ENCODE measurements at regions not wholly inside any gene's neighbourhood (a gene's known extent, or its start where the extent isn't known, plus 50 kb on each side); places are given as distances from the start of the nearest gene placed in this dataset.
A peak's percentile ranks its signal among the peaks of the same experiment; 100 is the strongest.

DNA sequence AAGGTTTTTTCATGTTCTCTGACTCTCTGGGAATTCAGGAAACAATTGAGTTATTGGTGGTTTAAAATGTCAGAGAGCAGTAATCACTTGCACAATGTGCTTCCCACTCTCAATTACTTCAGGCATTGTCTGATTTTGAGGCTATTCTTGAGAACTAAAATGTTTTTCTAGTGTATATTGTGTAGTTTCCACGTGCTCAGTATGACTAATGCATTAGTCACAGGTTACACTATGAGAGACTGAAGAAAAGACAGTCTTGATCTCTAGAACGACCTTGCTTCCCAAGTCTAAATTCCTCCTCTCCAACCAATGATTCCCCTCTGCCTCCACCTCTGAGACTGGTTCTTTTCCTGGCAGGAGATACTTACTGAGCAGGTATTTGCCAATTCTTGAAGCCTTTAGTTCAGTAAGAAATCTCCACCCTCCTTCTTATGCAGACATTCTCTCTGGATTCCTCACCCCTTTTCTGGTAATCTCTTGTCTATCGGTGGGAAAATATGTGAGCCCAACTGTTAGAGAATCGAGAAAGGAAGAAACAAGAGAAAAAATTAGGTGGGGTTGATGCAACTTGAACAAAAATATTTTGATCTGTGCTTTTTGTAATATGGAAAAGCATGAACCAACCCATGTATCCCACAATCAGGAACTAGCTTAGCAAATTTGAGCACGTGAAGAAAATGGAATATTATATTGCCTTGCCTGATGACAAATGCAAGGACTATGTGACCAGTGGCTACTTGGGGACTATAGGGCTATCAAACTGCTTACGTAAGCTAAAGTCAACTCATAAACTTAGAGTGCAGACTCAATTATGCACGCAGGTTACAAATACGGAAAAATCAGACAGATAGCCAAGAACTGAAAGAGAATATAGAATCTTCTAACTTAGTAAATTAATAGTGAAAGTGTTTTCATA is 61.1 kb upstream of the SLC22A16 start (continued):
- TF ChIP-seq EP400 (IDR thresholded peaks at IDR 0.05) = no peak
- no peak for TF ChIP-seq SIN3A (IDR thresholded peaks at IDR 0.05; ENCODE audit: borderline replicate concordance in 2 of 2, control insufficient read depth in 1 of 2, low read depth in 2 of 2, low read length in 2 of 2)
- TF ChIP-seq E2F3 (CRISPR knock-in tag; IDR thresholded peaks at IDR 0.05) = no peak
- TF ChIP-seq NONO (IDR thresholded peaks at IDR 0.05; ENCODE audit: low read depth in 2 of 2, low read length in 1 of 2) = no peak
- TF ChIP-seq, protein P1, sequence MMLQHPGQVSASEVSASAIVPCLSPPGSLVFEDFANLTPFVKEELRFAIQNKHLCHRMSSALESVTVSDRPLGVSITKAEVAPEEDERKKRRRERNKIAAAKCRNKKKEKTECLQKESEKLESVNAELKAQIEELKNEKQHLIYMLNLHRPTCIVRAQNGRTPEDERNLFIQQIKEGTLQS (IDR thresholded peaks at IDR 0.05) = peak; percentile 89
- TF ChIP-seq, protein P1 (CRISPR knock-in tag; conservative IDR thresholded peaks at IDR 0.05) = no peak
- TF ChIP-seq PRPF4 (IDR thresholded peaks at IDR 0.05; ENCODE audit: insufficient read depth, low read depth, low read length, poor library complexity, severe bottlenecking) = no peak
- TF ChIP-seq ZBTB7A (IDR thresholded peaks at IDR 0.05; ENCODE audit: borderline replicate concordance, control insufficient read depth, low read depth, low read length) = no peak
- TF ChIP-seq, protein P2, sequence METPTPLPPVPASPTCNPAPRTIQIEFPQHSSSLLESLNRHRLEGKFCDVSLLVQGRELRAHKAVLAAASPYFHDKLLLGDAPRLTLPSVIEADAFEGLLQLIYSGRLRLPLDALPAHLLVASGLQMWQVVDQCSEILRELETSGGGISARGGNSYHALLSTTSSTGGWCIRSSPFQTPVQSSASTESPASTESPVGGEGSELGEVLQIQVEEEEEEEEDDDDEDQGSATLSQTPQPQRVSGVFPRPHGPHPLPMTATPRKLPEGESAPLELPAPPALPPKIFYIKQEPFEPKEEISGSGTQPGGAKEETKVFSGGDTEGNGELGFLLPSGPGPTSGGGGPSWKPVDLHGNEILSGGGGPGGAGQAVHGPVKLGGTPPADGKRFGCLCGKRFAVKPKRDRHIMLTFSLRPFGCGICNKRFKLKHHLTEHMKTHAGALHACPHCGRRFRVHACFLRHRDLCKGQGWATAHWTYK (CRISPR knock-in tag; IDR thresholded peaks at IDR 0.05) = no peak
- TF ChIP-seq, protein P3, sequence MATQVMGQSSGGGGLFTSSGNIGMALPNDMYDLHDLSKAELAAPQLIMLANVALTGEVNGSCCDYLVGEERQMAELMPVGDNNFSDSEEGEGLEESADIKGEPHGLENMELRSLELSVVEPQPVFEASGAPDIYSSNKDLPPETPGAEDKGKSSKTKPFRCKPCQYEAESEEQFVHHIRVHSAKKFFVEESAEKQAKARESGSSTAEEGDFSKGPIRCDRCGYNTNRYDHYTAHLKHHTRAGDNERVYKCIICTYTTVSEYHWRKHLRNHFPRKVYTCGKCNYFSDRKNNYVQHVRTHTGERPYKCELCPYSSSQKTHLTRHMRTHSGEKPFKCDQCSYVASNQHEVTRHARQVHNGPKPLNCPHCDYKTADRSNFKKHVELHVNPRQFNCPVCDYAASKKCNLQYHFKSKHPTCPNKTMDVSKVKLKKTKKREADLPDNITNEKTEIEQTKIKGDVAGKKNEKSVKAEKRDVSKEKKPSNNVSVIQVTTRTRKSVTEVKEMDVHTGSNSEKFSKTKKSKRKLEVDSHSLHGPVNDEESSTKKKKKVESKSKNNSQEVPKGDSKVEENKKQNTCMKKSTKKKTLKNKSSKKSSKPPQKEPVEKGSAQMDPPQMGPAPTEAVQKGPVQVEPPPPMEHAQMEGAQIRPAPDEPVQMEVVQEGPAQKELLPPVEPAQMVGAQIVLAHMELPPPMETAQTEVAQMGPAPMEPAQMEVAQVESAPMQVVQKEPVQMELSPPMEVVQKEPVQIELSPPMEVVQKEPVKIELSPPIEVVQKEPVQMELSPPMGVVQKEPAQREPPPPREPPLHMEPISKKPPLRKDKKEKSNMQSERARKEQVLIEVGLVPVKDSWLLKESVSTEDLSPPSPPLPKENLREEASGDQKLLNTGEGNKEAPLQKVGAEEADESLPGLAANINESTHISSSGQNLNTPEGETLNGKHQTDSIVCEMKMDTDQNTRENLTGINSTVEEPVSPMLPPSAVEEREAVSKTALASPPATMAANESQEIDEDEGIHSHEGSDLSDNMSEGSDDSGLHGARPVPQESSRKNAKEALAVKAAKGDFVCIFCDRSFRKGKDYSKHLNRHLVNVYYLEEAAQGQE (IDR thresholded peaks at IDR 0.05; ENCODE audit: borderline replicate concordance) = no peak
- TF ChIP-seq, protein P3 (CRISPR knock-in tag; IDR thresholded peaks at IDR 0.05; ENCODE audit: low read depth) = no peak
- 0 out of 2 replicates have a peak, but pooled peaks have one; percentile 26 for TF ChIP-seq BACH1 (tag; IDR thresholded peaks at IDR 0.05)
- TF ChIP-seq, protein P4, sequence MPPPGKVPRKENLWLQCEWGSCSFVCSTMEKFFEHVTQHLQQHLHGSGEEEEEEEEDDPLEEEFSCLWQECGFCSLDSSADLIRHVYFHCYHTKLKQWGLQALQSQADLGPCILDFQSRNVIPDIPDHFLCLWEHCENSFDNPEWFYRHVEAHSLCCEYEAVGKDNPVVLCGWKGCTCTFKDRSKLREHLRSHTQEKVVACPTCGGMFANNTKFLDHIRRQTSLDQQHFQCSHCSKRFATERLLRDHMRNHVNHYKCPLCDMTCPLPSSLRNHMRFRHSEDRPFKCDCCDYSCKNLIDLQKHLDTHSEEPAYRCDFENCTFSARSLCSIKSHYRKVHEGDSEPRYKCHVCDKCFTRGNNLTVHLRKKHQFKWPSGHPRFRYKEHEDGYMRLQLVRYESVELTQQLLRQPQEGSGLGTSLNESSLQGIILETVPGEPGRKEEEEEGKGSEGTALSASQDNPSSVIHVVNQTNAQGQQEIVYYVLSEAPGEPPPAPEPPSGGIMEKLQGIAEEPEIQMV (tag; conservative IDR thresholded peaks at IDR 0.05; ENCODE audit: low read depth) = no peak

Measured in K562 (cell line).